Liver (tissue), 3 donors: ENCODE measurements at regions not wholly inside any gene's neighbourhood (a gene's known extent, or its start where the extent isn't known, plus 50 kb on each side); places are given as distances from the start of the nearest gene placed in this dataset.

Source experiments
- CTCF ChIP-seq: fragments of 150-350 bp; IDR thresholded peaks from 2 replicates; pipeline ENCODE4 v1.5.1; 2017; ENCODE audit warnings: improper control_type of control experiment, low read depth, low read length; ENCODE audit not compliant: missing input control
- EGR1 ChIP-seq, 2 donors: IDR thresholded peaks; 2 replicates each; pipeline ENCODE4 v1.6.1; 2016 to 2018; ENCODE audit warnings: antibody characterized with exemption in 2 of 2, low read depth in 2 of 2
- GABPA ChIP-seq, 2 donors: IDR thresholded peaks in 1 of 2; conservative IDR thresholded peaks in 1 of 2; 2 replicates each; pipeline ENCODE4 v1.6.1; 2016; ENCODE audit warnings: antibody characterized with exemption in 2 of 2, mild to moderate bottlenecking in 1 of 2, moderate library complexity in 1 of 2
- JUND ChIP-seq, 2 donors: IDR thresholded peaks; 2 replicates each; pipeline ENCODE4 v1.6.1; 2016; ENCODE audit warnings: antibody characterized with exemption in 2 of 2
- MAX ChIP-seq: IDR thresholded peaks from 2 replicates; pipeline ENCODE4 v1.6.1; 2016; ENCODE audit warnings: antibody characterized with exemption
- RAD21 ChIP-seq, 2 donors: IDR thresholded peaks; 2 replicates each; pipeline ENCODE4 v1.6.1; 2016; ENCODE audit warnings: antibody characterized with exemption in 2 of 2, mild to moderate bottlenecking in 2 of 2
- REST ChIP-seq: IDR thresholded peaks from 2 replicates; pipeline ENCODE4 v1.6.1; 2016; ENCODE audit warnings: antibody characterized with exemption, mild to moderate bottlenecking
- RXRA ChIP-seq, 2 donors: IDR thresholded peaks; 2 replicates each; pipeline ENCODE4 v1.6.1; 2017 to 2018; ENCODE audit warnings: antibody characterized with exemption in 2 of 2, mild to moderate bottlenecking in 1 of 2
- TAF1 ChIP-seq: conservative IDR thresholded peaks from 2 replicates; pipeline ENCODE4 v1.6.1; 2016; ENCODE audit warnings: antibody characterized with exemption, mild to moderate bottlenecking
- YY1 ChIP-seq: IDR thresholded peaks from 2 replicates; pipeline ENCODE4 v1.6.1; 2016; ENCODE audit warnings: antibody characterized with exemption, mild to moderate bottlenecking
- ZBTB33 ChIP-seq: IDR thresholded peaks from 2 replicates; pipeline ENCODE4 v1.6.1; 2016; ENCODE audit warnings: antibody characterized with exemption
- donor health status: healthy.
- donor health status: healthy.

GRCh38 chr10:79009145-79009544 is 59.6 kb upstream of the ZMIZ1 start:
- TF ChIP-seq YY1, result no peak
- no peak for TF ChIP-seq RAD21 (IDR thresholded peaks at IDR 0.05)
- TF ChIP-seq JUND (IDR thresholded peaks at IDR 0.05), result no peak
- TF ChIP-seq CTCF, result no peak
- no peak for TF ChIP-seq RXRA (IDR thresholded peaks at IDR 0.05)
- no peak for TF ChIP-seq TAF1
- TF ChIP-seq GABPA (IDR thresholded peaks at IDR 0.05 in 1 of 2, conservative IDR thresholded peaks at IDR 0.05 in 1 of 2), result no peak
- TF ChIP-seq MAX, result no peak
- TF ChIP-seq EGR1 (IDR thresholded peaks at IDR 0.05; ENCODE audit: low read depth in 2 of 2), result no peak
- TF ChIP-seq REST, result no peak
- no peak for TF ChIP-seq ZBTB33
